BLaER1 (cell line): ENCODE measurements at regions not wholly inside any gene's neighbourhood (a gene's known extent, or its start where the extent isn't known, plus 50 kb on each side); places are given as distances from the start of the nearest gene placed in this dataset.
"Not testable (repeated sequence)": the region's sequence is repeated elsewhere in the genome, so short reads cannot be mapped to it uniquely, and the experiment has no call there.

ENCODE experiments used
- H3K27ac ChIP-seq: shearing (Covaris generic); formaldehyde crosslinking; 2 replicates; pipeline ENCODE4 v1.8.1; 2022
- H3K27me3 ChIP-seq: shearing (Covaris generic); formaldehyde crosslinking; 2 replicates; pipeline ENCODE4 v1.8.1; 2022
- H3K36me3 ChIP-seq: shearing (Covaris generic); formaldehyde crosslinking; 2 replicates; pipeline ENCODE4 v1.8.1; 2022
- H3K4me1 ChIP-seq: shearing (Covaris generic); formaldehyde crosslinking; 2 replicates; pipeline ENCODE4 v1.8.1; 2022
- H3K4me2 ChIP-seq: shearing (Covaris generic); formaldehyde crosslinking; 2 replicates; pipeline ENCODE4 v1.8.1; 2022
- H3K4me3 ChIP-seq: shearing (Covaris generic); formaldehyde crosslinking; 2 replicates; pipeline ENCODE4 v1.8.1; 2022
- H3K9ac ChIP-seq: shearing (Covaris generic); formaldehyde crosslinking; 2 replicates; pipeline ENCODE4 v1.8.1; 2022
- H3K9me3 ChIP-seq: shearing (Covaris generic); formaldehyde crosslinking; 2 replicates; pipeline ENCODE4 v1.8.1; 2022
- H4K20me1 ChIP-seq: shearing (Covaris generic); formaldehyde crosslinking; 2 replicates; pipeline ENCODE4 v1.8.1; 2022
- Cebpa-rat ChIP-seq: shearing (Covaris generic); IDR thresholded peaks from 2 replicates; pipeline ENCODE4 v1.8.1; 2022

DNA sequence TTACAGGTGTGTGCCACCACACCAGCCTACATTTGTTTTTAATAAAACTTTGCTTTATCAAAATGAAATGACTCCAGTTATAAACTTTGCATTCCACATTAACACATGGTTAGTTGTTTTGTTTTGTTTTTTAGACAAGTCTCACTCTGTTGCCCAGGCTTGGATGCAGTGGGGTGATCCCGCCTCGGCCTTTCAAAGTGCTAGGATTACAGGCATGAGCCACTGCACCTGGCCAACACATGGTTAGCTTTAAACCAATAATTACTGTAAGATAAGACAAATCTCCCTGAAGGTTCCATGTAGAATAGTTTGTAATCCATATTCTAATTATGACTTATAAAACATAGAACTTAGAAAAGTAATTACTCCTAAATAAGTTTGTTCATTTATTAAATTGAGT, 89.8 kb upstream of the MED13 start:
- Histone ChIP-seq H3K4me1 (no peaks in the 10 kb centered on the region), H3K9ac (no peak overlapping the region), H3K4me2 (no peak overlapping the region), H3K27me3 (no peaks in the 10 kb centered on the region), H3K36me3 (no peaks in the 10 kb centered on the region), H4K20me1 (no peaks in the 10 kb centered on the region), H3K9me3 (no peaks in the 10 kb centered on the region), H3K27ac (no peak overlapping the region), H3K4me3 (no peak overlapping the region)
- no peak for TF ChIP-seq Cebpa-rat

DNA sequence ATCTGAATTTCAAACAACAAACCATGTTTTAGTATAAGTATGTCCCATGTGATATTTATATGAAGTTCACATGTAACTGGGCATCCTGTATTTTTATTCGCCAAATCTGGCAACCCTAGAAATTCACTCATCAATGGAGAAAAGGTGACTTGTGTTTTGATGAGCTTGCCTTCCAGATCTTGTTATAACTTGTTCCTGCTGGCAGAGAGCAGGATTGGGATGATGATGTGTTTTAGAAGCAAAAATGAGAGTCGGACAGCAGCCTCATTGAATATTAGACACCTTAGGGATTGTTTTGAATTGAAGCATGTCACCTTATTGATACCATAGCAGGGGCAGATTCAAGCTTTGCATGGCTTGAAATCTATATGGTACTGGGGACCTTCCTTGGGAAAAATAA, 85.4 kb upstream of the MED13 start:
- Histone ChIP-seq H3K27ac (no peak overlapping the region), H3K4me3 (no peak overlapping the region), H3K4me1 (no peaks in the 10 kb centered on the region), H3K27me3 (no peaks in the 10 kb centered on the region), H4K20me1 (no peaks in the 10 kb centered on the region), H3K9ac (no peak overlapping the region), H3K9me3 (no peaks in the 10 kb centered on the region), H3K36me3 (no peaks in the 10 kb centered on the region), H3K4me2 (no peak overlapping the region)
- no peak for TF ChIP-seq Cebpa-rat

DNA sequence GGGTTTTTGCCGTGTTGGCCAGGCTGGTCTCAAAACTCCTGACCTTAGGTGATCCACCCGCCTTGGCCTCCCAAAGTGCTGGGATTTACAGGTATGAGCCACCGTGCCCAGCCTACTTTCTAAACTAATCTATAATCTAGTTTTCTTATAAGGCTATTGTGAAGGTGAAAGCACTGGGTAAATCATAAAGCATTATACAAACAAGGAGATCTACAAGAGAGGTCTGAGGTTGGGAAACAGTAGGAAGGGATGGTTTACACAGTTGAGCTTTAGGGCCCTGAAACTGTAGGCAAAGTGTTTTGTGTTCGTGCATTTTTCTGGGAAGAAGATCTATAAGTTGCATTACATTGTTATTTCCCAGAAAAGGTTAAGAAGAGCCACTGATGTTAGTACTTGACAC, 84.9 kb upstream of the MED13 start:
- H3K27me3 ChIP-seq: no peaks in the 10 kb centered on the region
- H3K36me3 ChIP-seq: no peaks in the 10 kb centered on the region
- no peak overlapping the region for H3K4me2 ChIP-seq
- no peaks in the 10 kb centered on the region for H4K20me1 ChIP-seq
- no peaks in the 10 kb centered on the region for H3K4me1 ChIP-seq
- TF ChIP-seq Cebpa-rat: no peak
- H3K9ac ChIP-seq: no peak overlapping the region
- no peak overlapping the region for H3K27ac ChIP-seq
- no peak overlapping the region for H3K4me3 ChIP-seq
- no peaks in the 10 kb centered on the region for H3K9me3 ChIP-seq

DNA sequence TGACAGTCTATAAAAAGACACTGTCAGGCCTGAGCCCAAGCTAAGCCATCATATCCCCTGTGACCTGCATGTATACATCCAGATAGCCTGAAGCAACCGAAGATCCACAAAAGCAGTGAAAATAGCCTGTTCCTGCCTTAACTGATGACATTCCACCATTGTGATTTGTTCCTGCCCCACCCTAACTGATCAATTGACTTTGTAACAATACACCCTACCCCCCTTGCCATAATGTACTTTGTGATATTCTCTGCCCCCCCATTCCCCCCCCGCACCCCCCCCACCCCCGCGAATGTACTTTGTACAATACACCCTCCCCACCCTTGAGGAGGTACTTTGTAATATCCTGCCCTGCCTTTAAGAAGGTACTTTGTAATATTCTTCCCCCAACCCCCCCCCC, 82.2 kb upstream of the MED13 start:
- Histone ChIP-seq H3K4me1 (no peaks in the 10 kb centered on the region), H3K9me3 (no peaks in the 10 kb centered on the region), H3K9ac (no peak overlapping the region), H3K4me2 (no peak overlapping the region), H4K20me1 (no peaks in the 10 kb centered on the region), H3K4me3 (no peak overlapping the region), H3K36me3 (no peaks in the 10 kb centered on the region), H3K27ac (no peak overlapping the region), H3K27me3 (no peaks in the 10 kb centered on the region)
- TF ChIP-seq Cebpa-rat: no peak

DNA sequence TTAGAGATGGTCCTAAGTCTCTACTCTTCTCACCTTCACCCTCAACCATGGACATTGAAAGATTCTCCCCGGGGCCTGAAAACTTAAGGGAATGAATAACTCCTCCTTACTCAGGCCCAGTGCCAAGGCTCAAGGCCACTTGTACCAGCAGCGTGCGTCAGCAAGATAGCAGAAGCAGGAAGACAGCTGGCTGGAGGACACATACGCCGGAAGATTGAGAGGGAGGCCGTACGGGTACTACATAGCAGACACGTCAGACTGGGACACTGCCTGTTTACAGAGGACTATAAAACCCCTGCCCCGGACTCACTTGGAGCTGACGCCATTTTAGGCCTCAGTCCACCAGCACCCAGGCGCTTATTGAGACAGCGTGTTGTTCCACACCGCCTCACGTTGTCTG, 75.8 kb upstream of the MED13 start:
- TF ChIP-seq Cebpa-rat: no peak
- no peak overlapping the region for H3K27ac ChIP-seq
- no peaks in the 10 kb centered on the region for H3K4me1 ChIP-seq
- no peaks in the 10 kb centered on the region for H3K27me3 ChIP-seq
- H3K9me3 ChIP-seq: peaks cover 28% of the 10 kb centered on the region
- no peaks in the 10 kb centered on the region for H4K20me1 ChIP-seq
- H3K4me3 ChIP-seq: no peak overlapping the region
- H3K4me2 ChIP-seq: no peak overlapping the region
- H3K9ac ChIP-seq: no peak overlapping the region
- H3K36me3 ChIP-seq: no peaks in the 10 kb centered on the region

DNA sequence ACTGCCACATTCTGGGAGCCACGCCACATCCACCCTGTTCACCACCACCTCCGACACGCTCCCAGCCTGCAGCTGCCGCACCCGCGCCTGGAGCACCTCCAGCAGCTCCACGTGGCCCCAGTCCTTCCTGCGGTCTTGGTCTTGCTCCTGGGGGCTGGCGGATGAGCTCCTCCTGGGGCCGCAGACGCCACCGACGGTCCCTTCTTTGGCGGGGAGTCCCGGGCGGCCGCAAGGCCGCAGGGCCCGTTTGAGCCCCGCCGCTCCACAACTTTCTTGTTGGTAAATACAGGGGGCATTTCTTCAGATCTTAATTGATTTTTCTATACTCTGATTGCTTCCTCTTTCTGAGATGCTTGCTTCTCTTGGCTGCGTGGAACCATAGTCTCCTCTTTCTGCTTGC, 75.3 kb upstream of the MED13 start:
- no peaks in the 10 kb centered on the region for H3K27me3 ChIP-seq
- no peaks in the 10 kb centered on the region for H3K36me3 ChIP-seq
- no peak overlapping the region for H3K4me3 ChIP-seq
- H3K9me3 ChIP-seq: peaks cover 28% of the 10 kb centered on the region
- no peak overlapping the region for H3K27ac ChIP-seq
- TF ChIP-seq Cebpa-rat: no peak
- no peak overlapping the region for H3K4me2 ChIP-seq
- no peaks in the 10 kb centered on the region for H3K4me1 ChIP-seq
- H4K20me1 ChIP-seq: no peaks in the 10 kb centered on the region
- no peak overlapping the region for H3K9ac ChIP-seq

DNA sequence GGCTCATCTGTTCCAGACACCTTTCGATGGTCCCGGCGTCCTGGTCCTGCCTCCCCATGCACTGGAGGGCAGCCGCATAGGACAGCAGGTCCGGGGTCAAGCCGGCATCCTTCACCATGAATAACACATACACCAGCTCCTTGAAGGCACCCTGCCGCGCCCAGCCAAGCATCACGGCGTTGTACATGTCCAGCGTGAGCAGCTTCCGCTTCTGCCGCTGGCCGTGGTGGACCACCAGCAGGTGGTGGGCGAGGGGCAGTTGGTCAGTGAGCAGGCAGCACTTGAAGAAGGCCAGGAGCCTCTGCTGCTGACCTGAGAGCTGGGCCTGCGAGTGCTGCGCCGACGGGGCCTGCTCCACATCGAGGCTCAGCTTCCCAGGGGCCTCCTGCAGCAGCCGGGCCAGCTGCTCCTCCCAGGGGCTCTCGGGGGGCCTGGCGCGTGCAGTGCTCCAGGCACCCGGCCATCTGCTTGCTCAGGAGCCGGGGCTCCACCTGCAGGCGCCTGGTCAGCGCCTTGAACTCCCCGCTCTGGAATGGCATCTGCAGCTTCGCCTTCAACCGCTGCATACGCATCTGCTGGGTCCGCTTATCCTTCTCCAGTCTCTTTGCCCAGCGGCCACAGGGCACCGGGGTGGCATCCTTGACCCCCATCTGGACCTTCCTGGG, 74.7 kb upstream of the MED13 start:
- not testable (repeated sequence) for H3K36me3 ChIP-seq, H3K4me2 ChIP-seq, H3K27ac ChIP-seq, H3K27me3 ChIP-seq, H3K9ac ChIP-seq, H3K4me3 ChIP-seq, H4K20me1 ChIP-seq, H3K4me1 ChIP-seq
- peaks cover 28% of the 10 kb centered on the region for H3K9me3 ChIP-seq

DNA sequence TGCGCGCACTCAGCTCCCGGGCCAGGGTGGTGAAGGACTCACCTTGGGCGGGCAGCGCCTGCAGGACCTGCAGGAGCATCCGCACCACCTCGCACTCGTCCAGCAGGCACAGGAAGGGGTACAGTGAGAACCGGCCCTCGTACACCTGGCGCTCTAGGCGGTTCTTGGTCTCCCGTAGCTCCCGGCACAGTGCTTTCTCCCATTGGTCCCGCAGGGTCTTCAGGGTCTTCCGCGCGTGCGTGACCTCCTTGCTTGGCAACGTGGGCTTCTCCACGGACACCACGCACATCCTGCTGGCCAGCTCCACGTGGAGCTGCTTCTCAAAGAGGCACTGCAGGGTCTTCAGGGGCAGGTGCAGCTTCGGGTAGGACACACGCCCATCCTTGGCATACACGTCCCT, 74.1 kb upstream of the MED13 start:
- Histone ChIP-seq H3K36me3 (no peaks in the 10 kb centered on the region), H3K9me3 (peaks cover 28% of the 10 kb centered on the region), H3K4me2 (no peak overlapping the region), H3K27ac (no peak overlapping the region), H3K4me3 (no peak overlapping the region), H4K20me1 (no peaks in the 10 kb centered on the region), H3K9ac (no peak overlapping the region), H3K27me3 (no peaks in the 10 kb centered on the region), H3K4me1 (no peaks in the 10 kb centered on the region)
- no peak for TF ChIP-seq Cebpa-rat

DNA sequence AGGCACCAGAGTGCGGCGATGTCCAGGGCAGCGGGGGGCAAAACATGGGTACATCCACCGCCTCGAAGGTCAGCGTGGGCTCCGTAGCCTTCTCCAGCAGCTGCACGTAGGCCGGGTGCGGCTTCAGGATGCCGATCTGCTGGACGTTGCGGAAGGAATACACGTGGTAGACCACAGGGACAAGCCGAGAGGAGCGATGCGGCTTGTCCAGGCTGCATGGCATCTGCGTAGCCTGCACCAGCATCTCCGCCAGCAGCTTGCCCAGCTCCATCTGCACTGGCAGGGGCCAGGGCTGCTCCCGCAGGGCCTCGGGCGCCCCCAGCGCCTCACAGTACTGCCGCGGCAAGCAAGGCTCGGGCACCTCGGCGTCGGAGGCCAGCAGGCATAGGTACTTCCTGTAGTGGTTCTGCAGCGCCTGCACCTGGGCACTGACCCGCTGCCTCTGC, 73.6 kb upstream of the MED13 start:
- not testable (repeated sequence) for H3K27ac ChIP-seq, H3K9ac ChIP-seq, H3K36me3 ChIP-seq, H4K20me1 ChIP-seq, H3K4me3 ChIP-seq, H3K27me3 ChIP-seq, H3K4me2 ChIP-seq, H3K4me1 ChIP-seq
- H3K9me3 ChIP-seq: peaks cover 28% of the 10 kb centered on the region

DNA sequence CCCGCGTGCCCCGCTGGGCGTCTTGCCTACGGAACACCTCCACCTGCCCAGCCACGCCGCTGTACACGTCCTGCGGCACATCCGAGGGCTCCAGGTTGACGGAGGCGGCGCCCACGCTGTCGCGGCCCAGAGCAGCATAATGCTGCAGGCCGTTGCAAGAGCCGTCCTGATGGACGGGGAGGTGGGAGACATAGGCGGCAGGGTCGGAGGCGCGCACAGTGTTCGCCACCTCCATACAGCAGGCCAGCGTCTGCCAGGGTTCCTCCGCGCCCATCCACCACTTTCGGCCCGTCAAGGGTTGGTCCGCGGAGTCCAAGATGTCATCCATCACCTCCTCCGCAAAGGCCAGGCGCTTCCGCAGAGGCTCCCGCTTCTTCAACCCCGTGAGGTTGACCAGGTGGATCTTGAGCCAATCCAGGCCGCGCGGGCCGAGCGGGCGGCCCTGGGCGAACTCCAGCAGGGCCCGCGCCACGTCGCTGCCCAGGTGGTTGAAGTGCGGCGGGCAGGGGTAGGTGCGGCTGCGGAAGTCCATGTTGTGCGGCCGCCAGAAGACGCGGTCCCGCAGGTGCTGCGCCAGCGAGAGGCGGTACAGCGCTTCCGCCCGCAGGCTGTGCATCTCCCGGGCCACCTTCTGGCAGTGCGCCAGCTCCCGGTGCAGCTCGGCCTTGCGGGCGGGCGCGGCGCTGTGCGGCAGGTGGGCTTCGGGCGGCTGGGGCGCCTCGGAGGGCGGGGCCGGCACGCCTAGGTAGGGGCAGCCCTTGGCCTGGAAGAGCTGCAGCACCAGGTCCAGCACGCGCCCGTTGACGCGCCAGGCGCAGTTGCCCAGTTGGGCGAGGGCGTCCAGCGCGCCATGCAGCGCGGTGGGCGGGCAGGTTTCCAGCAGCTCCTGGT, 72.9 kb upstream of the MED13 start:
- not testable (repeated sequence) for H3K9ac ChIP-seq, H3K27me3 ChIP-seq, H3K4me3 ChIP-seq, H3K4me2 ChIP-seq, H3K36me3 ChIP-seq, H4K20me1 ChIP-seq, H3K27ac ChIP-seq, H3K4me1 ChIP-seq
- peaks cover 28% of the 10 kb centered on the region for H3K9me3 ChIP-seq

DNA sequence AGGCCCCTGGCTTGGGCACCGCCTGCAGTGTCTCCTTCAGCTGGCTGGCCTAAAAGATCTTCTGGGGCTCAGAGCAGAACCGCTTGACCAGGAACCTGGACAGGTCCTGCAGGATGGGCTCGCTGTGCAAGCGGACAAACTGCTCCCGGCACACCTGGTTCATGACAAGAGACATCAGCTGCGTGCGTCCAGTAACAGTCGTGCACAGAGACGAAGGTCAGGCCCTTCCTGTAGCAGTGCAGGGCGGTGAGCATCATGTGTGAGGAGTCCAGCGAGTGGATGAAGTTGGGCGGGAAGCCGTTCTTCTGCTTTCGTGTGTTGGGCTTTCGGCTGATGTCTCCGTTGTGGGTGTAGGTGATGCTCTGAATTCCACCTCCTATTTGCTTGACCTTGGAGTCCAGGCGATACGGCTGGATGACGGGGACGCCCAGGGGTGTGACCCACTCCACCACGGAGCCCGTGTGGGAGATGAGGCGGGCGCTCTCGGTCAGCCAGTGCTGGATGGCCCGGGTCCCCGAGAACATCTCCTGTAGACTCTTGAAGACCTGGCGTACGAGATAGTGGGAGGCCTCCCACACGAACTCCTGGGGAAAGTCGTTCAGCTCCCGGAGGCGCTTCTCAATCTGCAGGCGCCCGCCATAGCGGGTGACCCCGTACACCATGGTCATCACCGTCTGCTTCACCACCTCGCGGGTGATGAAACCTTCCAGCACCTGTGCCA, 72.1 kb upstream of the MED13 start:
- H3K27me3 ChIP-seq, H3K36me3 ChIP-seq, H4K20me1 ChIP-seq, H3K27ac ChIP-seq, H3K9ac ChIP-seq, H3K4me3 ChIP-seq, H3K4me2 ChIP-seq, H3K4me1 ChIP-seq: not testable (repeated sequence)
- H3K9me3 ChIP-seq: peaks cover 28% of the 10 kb centered on the region
